ENCODE measurements at regions not wholly inside any gene's neighbourhood (a gene's known extent, or its start where the extent isn't known, plus 50 kb on each side); places are given as distances from the start of the nearest gene placed in this dataset.

DNA sequence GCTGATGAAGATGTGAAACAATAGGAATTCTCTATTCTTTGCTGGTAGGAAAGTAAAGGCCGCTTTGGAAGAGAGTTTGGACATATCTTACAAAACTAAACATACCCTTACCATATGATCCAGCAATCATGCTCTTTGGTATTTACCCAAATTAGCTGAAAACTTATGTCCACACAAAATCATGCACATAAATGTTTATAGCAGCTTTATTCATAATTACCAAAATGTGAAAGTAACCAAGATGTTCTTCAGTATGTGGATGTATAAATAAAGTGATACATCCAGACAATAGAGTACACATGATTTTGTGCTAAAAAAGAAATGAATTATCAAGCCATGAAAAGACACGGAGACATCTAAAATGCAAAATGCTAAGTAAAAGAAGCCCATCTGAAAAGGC lies 98.7 kb upstream of the SLC35F3 start:
- TF ChIP-seq, protein P1, sequence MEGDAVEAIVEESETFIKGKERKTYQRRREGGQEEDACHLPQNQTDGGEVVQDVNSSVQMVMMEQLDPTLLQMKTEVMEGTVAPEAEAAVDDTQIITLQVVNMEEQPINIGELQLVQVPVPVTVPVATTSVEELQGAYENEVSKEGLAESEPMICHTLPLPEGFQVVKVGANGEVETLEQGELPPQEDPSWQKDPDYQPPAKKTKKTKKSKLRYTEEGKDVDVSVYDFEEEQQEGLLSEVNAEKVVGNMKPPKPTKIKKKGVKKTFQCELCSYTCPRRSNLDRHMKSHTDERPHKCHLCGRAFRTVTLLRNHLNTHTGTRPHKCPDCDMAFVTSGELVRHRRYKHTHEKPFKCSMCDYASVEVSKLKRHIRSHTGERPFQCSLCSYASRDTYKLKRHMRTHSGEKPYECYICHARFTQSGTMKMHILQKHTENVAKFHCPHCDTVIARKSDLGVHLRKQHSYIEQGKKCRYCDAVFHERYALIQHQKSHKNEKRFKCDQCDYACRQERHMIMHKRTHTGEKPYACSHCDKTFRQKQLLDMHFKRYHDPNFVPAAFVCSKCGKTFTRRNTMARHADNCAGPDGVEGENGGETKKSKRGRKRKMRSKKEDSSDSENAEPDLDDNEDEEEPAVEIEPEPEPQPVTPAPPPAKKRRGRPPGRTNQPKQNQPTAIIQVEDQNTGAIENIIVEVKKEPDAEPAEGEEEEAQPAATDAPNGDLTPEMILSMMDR (IDR thresholded peaks at IDR 0.05) = no peak
- TF ChIP-seq POLR2A (IDR thresholded peaks at IDR 0.05) = no peak
